Vagina (tissue), 2 donors: ENCODE measurements at regions not wholly inside any gene's neighbourhood (a gene's known extent, or its start where the extent isn't known, plus 50 kb on each side); places are given as distances from the start of the nearest gene placed in this dataset.

ENCODE experiments used
- POLR2A ChIP-seq, 2 donors: fragments of 450-650 bp; IDR thresholded peaks; one replicate each; pipeline ENCODE4 v1.6.1; 2017; ENCODE audit warnings: antibody characterized with exemption in 2 of 2, mild to moderate bottlenecking in 2 of 2, moderate library complexity in 2 of 2
- POLR2AphosphoS5 ChIP-seq, 2 donors: sonication (generic); formaldehyde crosslinking; IDR thresholded peaks; one replicate each; pipeline ENCODE4 v1.9.0; 2017; ENCODE audit warnings: antibody characterized with exemption in 2 of 2, mild to moderate bottlenecking in 2 of 2, low read depth in 1 of 2; ENCODE audit not compliant: insufficient read depth in 1 of 2
- TF ChIP-seq, protein P1 (sequence below), 3 experiments: fragments of 450-650 bp in 2 of 3; fragments of 200-600 bp in 1 of 3; sonication (generic) in 1 of 3; IDR thresholded peaks; one replicate each; pipeline ENCODE4 v1.5.1; 2017 to 2019; ENCODE audit warnings: antibody characterized with exemption in 3 of 3, mild to moderate bottlenecking in 2 of 3, moderate library complexity in 2 of 3

- TF ChIP-seq, protein P1, sequence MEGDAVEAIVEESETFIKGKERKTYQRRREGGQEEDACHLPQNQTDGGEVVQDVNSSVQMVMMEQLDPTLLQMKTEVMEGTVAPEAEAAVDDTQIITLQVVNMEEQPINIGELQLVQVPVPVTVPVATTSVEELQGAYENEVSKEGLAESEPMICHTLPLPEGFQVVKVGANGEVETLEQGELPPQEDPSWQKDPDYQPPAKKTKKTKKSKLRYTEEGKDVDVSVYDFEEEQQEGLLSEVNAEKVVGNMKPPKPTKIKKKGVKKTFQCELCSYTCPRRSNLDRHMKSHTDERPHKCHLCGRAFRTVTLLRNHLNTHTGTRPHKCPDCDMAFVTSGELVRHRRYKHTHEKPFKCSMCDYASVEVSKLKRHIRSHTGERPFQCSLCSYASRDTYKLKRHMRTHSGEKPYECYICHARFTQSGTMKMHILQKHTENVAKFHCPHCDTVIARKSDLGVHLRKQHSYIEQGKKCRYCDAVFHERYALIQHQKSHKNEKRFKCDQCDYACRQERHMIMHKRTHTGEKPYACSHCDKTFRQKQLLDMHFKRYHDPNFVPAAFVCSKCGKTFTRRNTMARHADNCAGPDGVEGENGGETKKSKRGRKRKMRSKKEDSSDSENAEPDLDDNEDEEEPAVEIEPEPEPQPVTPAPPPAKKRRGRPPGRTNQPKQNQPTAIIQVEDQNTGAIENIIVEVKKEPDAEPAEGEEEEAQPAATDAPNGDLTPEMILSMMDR (IDR thresholded peaks at IDR 0.05) = no peak
- TF ChIP-seq POLR2A (IDR thresholded peaks at IDR 0.05) (no peak), POLR2AphosphoS5 (IDR thresholded peaks at IDR 0.05; ENCODE audit: insufficient read depth in 1 of 2, low read depth in 1 of 2) (no peak)
These were observed 1869.8 kb downstream of the MAT2B start for GRCh38 chr5:165375201-165375600.
